Left lobe of liver (tissue), 2 donors: ENCODE measurements at regions not wholly inside any gene's neighbourhood (a gene's known extent, or its start where the extent isn't known, plus 50 kb on each side); places are given as distances from the start of the nearest gene placed in this dataset.
"Not testable (repeated sequence)": the region's sequence is repeated elsewhere in the genome, so short reads cannot be mapped to it uniquely, and the experiment has no call there.

Experiments
- ATAC-seq: fragments of 200-7000 bp; cut with Tn5 transposase; one replicate; pipeline ENCODE4 v1.9.1; 2020; ENCODE audit warnings: mild to moderate bottlenecking, moderate library complexity
- DNase-seq: peaks from one replicate; pipeline ENCODE4 v3.0.0-alpha.2; 2020; ENCODE audit warnings: low spot score
- donor health status: DM: no; HTN: no; CAD: no; lungs with moderate emphysema.
- donor health status: DM: no; HTN: yes; CAD: no.

DNA sequence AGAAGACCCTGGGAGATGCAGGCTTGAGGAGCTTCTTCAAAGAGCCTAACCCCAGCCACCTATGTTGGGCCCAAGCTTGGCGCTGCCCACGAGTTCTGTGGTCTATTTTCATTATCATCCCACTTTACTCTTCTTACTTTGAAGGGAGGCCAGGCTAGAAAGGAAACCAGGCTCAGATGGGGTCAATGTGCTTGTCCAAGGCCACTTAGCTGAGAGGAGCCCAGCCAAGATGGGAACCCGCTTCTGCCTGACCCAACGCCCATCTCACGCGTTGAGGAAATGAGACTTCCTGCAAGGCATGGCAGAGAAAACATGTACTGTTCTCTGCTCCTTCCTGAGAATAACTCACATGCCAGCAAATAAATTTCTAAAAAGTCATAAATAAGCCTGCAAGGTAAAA is 486.3 kb upstream of the PROK2 start:
- ATAC-seq (peak; percentile 21), DNase-seq (no peak)

DNA sequence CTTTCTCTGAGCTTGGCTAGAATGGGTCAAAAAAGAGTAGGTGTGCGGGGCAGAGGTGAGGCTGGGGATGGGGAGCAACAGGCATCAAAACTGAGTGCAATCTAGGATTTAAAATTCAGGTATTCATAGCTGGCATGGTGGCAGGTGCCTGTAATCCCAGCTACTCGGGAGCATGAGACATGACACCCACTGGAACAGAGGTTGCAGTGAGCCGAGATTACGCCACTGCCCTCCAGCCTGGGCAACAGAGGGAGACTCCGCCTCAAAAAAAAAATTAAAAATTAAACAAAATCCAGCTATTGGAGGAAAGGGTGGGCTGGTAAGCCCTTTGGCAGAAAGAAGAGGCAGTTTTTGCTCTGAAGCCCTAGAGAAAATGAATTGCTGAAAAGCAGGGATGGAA is 485.8 kb upstream of the PROK2 start:
- ATAC-seq (peak; percentile 73), DNase-seq (peak; percentile 68)

DNA sequence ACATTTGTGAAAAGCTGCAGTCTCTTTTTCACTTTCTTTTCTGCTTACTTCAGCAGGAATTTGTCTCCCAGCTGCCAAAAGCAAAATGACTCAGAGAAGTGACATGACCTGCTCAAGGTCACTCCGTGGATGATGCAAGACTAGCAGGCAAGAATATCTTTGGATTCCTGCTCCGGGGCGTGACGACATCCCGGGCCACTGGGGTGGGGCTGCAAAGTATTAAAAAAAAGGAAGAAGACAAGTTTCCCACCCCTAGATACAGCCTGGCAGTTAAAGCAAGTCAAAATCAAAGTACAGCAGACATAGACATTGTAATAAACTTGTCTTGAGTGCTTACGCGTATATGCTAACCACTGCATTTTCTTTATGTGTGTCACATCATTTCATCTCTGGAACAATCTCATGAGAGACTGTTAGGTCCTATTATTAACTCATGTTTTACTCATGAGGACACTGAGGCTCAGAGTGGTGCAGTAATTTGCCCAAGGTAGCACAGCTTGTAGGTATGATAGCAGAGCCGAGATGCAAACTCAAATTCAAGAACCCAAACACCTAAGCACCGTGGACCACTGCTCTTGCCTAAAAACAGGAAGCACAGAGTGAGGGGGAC is 485.2 kb upstream of the PROK2 start:
- peak; percentile 76 for ATAC-seq
- DNase-seq: peak; percentile 94

DNA sequence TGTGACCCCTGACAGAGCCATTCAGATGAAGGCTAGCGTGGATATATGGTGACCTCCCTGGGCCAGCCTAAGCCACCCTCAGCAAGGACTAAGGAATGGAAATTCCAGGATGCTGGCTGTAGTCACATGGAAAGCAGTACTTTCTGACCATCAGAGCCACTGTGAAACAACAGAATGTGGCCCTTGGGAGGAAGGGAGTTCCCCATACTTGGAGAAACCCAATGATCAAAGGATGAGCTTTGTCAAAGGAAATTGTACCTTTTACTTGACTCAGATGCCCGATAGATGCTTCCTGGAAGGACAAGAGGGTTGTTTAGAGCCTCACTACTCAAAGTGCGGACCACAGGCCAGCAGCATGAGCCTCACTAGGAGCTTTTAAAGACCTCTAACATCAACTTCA is 484.5 kb upstream of the PROK2 start:
- no peak for DNase-seq
- ATAC-seq: no peak

DNA sequence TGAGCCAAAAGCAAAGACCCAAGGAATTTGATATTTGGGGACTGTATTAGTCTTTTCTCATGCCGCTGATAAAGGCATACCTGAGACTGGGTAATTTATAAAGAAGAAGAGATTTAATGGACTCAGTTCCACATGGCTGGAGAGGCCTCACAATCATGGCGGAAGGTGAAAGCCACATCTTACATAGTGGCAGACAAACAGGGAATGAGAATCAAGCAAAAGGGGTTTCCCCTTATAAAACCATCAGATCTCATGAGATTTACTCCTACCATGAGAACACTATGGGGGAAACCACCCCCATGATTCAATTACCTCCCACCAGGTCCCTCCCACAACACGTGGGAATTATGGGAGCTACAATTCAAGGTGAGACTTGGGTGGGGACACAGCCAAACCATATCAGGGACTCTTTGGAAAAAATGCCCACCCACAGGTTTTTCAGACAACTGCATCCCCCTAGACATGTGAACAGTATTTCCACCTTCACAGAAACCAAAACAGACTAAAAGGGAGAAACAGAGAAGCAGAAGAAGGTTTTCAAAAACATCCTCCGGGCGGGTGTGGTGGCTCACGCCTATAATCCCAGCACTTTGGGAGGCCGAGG is 482.1 kb upstream of the PROK2 start:
- ATAC-seq, DNase-seq: not testable (repeated sequence)

DNA sequence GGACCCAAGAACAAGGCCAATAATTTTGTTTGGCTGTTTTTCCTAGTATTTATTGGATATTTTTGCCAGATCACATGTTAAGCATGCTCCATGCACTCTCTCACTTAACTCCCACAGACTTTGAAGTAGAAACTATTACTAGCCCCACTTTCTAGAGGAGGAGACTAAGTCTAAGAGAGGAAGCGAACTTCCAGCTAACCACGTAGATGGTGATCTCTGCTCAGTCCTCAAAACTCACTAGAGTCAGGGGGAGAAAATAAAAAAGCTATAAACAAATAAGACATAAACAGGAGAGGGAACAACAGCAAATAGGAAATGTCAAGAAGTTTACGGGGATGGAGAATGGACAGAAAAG is 481.0 kb upstream of the PROK2 start:
- no peak for DNase-seq
- ATAC-seq: no peak

DNA sequence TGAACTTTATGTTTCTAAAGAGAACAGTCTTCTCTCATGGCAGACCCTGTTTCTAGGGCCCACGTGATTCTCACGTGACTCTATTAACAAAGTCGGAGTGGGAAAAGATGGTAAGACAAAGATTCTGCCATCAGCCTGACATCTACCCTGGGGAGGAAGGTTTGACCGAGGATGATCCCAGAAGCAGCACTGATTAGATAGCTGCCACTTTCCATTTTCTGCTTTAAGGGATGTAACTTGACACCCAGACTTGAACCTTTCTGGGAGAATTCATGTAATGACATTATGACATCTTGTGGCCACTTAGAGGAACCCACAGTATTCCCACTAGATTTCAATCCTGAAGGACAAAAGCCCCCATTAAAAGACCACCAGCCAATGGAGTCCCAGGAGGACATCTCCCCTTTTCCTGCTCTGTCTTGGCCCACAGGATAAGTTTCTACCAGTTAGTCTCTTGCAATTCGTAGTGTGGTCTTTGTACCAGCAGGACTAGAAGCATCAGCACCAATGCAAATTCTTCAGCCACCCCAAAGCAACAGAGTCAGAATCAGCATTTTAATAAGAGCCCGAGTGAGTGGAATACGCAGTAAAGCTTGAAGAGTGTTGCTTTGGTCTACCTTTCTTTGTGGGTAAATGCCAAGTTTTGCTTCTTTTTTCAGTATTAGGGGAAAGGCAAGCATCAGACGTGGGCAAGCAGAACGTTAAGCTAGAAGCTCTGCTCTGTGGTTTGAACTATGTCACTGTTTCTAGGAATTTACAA is 480.5 kb upstream of the PROK2 start:
- no peak for DNase-seq
- peak; percentile 49 for ATAC-seq

DNA sequence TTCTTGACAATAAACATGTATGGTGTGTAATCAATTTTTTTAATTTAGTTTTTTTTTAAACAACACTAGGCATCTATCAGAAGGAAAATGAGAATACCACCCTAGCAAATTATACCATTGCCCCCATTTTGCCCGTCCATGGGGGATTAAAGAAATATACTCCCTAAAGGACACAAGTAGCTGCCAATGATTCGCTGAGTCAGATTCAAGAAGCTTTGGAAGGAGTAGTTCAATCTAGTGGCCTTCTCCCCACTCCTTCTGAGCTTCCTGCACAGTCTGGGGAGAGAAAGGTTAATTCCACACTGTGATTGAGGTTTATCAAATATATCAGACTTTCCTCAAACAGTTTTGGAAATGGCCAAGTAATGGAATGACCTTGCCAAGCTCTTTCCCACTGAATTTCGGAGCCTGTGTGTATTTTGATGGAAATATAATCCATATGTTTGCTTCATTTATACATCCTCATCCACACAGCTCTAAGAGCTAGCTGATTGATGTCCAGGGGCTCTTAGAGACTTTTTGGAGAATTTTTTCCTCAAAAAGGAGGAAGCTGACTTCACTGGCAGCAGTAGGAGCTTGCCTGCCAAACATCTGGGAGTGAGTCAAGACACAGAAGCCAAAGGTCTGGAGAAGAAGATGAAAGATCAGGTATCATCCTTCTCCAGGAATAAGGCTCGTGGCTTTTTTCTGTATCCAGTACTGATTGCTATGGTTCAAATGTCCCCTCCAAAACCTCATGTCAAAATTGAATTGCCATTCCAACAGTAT is 478.5 kb upstream of the PROK2 start:
- no peak for DNase-seq
- no peak for ATAC-seq

DNA sequence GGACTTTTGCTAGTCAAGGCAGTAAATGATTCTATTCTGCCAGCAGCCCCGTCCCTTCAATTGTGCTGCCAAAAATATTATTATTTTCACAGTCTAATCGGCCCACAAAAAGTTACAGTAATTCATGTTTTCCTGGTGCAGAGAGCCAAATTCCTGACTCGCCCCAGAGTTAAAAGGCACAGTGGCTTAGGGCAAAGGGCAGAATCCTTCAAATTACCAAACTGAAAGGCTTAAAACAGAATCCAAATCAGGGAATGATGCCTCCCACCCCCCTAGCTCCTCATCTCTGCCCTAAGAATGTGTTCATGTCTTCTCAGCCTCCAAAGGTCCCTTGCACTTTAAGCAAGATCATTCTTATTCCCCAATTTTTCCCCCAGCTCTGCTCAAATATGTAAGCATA is 477.8 kb upstream of the PROK2 start:
- DNase-seq (no peak), ATAC-seq (peak; percentile 64)

DNA sequence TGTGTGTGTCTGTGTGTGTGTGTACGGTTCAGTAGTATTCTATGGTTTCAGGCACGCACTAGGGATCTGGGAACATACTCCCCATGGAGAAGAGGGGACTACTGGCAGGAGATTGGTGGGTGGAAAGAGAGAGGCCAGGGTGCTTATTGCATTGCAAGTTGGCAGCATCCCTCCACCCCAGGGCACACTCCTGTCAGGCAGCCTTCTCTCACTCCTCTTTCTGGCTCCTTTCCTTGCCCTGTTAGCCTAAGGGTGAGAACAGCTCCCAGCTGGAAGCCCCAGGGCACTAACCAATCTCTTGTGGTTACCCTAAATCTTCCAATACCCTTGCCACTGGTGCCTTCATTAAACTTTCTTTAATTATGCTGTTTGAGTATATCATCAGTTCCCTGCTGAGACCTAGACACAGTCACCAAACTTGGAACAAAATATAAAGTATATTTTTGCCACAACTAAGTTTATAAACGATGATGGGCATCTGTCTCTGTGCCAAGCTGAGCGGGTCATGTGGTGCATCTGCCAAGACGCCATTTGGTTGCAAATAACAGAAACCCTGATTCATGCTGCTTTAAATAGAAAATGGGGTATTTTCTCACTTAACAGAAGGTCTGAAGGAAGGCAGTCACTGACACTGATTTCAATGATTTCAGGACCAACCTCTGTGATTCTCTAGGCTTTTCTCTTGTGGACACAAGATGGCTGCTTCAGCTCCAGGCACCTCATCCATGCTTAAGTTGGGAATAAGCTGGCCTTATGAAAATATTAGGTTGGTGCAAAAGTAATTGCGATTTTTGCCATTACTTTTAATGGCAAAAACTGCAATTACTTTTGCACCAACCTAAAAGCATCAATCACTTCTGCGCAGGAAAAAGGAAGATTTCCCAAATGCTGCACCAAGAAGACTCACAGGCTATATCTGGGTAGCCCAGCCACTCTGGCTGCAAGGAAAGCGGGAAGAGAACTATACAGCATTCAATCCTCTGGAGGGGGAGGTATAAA is 476.9 kb upstream of the PROK2 start:
- ATAC-seq (no peak), DNase-seq (no peak)

DNA sequence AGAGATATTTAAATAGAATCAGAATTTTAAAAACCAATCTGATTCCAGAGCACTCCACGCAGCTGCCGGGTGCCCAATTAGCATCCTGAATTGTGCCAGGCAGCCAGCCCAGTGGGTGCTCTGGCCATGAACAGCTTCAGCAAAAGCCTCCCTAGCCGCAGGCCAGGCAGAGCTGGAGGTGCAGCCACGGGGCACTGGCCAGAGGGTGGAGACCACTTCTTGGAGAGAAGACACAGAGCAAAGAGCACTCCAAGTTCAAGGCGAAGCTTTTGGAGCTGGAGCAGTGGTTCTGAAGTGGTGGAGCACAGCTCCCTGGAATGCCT is 475.6 kb upstream of the PROK2 start:
- ATAC-seq: no peak
- no peak for DNase-seq

DNA sequence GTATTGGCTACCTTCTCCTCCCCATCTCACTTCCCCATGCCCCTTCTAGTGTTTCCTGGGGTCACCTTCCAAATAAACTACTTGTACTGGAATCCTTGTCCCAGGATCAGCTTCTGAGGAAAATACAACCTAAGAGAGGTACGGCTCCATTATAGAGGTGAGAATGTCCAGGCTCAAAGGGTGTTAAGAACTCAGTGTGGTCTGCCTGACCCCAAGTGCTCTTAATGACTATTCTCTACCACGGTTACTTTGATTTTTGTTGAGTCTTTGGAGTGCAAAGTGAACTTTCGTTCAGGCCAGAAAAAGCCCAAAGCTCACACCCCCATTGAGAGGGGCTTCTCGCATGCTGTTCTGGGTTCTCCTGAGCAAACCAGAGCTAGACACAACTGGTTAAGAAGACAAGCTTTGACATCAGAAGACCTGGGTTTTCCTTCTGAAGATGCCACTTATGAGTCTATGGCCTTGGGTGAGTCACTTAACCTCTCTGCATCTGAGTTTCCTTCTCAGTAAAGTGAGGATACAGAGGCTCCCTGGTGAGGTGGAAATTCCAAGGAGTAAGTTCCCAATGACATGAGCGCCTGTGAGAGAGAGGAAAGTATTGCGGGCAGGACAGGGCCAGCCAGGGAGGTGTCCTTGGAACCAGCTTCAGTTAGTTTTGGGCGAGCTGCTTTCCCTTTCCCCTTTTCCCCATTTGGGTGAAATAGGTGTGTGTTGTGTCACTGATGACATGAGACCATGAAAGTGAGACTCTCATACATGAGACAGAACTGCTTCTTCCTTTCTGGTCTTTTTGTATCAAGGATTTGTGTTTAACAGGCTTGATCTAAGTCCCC is 475.0 kb upstream of the PROK2 start:
- DNase-seq (no peak), ATAC-seq (no peak)

DNA sequence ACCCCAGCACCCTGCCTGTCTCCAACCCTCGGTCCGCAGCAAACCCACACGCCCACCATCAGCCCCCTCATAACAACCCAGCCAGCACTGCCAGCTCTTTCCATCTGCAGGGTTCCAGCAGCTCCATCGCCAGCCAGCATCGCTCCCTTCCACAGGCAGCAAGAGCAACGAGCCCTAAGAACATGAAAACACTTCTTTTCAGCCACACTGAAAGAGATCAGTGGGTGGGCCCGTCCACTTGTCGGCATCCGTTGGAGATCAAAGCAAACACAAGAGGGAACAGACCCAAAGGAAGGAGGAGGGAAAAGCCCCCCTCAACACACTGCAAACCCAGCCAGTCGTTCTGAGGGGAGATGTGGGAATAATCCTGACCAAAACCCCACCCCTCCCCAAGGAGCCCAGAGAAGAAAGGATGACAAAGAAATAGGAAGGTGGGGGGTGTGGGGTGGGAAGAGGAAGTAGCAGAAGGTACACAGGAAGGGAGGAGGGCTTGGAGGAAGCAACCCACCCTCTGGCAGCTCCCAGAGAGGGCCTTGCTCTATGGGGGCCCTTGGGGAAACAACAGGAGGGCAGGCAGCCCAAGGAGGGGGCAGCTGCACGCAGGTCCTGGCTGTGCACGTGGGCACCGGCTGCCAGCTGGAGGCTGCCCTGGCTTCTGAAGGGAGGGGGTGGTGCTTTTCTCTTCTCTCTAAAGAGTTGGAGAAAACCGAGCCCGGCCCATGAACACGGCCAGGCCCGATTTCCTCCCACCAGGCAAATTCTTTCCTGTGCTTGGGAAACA is 473.6 kb upstream of the PROK2 start:
- ATAC-seq (no peak), DNase-seq (no peak)

DNA sequence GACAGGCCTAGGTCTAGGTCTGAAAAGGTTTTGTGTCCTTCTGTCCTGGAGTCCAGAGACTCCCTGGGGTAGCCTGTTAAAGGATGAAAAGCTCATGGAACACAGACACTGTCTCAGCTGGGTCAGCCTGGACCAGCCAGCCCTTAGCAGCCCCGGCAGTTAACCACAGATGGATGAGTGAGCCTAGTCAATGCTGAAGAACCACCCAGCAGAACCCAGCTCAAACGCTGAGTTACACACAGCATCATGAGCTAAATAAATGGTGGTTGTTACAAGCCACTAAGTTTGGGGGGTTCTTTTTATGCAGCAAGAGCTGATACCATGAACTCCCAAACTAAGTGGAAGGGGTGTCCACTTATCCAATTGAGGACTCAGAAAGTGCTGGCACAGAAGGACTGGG is 472.8 kb upstream of the PROK2 start:
- ATAC-seq: no peak

DNA sequence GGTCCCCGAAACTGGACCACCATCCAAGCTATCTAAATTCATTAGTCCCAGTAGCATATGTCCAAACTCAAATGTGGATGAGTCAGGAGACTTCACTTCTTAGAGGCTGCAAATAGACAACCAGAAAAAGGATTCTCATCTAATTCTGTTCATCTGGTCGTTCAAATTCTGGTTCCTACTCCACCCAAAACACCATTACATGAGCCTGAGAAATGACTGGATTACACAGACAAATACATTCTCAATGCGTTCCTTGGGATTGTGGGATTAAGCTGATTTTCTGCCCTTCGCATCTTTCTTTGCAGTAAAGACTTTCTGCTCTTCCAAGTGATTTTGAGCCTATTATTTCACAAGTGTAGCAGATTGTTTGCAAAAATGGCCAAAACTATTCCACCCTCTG is 472.3 kb upstream of the PROK2 start:
- ATAC-seq (no peak), DNase-seq (no peak)

More for the DNA sequence above, 472.8 kb upstream of the PROK2 start:
- no peak for DNase-seq

DNA sequence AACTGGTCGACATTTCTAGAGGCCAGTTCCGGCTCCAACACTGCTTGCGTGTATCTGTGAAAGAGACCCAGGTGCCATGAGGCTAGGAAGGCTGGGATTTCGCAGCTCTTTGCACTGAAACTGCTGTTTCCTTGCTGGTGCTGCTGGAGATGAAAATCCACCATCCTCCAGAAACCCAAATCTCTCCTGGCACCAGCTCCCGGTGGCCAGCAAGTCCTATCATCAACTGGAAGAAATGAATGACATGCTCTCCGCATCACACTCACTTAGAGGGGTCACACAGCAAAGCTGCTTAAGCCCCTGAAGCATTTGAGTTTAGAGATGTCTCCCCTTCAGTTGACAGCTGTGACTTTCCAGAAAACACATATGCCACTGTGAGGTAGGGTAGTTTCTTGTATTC is 471.8 kb upstream of the PROK2 start:
- DNase-seq (no peak), ATAC-seq (no peak)

DNA sequence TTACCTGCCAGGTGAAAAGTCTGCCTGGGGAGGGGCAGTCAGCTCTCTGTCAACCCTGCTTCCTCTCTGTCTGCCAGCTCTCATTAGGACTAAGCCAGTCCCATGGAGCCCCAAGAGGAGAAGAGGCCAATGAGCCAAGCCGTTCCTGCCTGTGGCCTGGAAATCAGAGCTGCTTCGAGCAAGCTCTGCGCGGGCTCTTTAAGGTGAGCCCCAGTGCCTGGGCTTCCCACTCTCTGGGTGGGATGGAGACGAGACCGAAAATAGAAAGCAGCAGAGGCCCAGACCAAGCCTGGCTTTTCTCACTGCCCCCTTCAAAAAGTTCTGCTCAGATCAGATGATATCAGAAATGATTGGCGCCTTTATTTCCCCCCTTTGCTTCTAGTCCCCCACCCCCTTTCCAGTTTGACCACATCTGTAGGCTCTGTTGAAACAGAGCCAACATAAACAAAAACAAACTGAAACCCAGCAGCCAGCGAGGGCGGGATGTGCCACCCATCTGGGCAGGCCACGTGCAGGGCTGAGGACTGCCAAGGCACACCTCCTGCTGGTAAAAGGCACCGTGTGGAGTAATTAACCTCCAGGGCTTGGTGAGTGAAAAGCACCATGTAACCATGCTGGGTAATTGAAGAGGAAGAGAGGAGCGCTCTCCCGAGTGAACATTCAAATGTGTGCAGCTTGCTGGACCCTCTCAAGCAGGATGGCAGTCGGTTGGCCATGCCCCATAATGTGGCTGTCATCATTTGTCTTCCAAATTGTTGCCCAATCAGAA is 471.0 kb upstream of the PROK2 start:
- peak; percentile 93 for ATAC-seq
- peak; percentile 79 for DNase-seq

DNA sequence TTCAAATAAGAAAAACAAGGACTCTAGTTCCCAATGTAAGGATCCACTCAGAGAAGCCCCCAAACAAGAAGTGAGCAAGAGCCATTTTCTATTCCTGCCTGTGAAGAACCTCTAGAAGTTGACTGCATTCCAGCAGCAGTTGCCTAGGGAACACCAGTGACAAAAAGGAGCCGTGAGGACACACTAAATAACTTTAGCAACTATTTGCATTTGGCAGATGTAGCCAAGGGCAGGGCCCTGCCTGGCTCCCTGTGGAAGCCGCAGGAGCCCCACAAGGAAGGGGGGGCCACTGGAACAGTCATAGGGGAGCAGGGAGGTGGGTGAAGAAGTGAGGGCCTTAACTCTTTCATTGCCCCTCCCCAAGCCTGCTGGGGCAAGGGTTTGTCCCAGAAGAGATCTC is 470.2 kb upstream of the PROK2 start:
- ATAC-seq (peak; percentile 57), DNase-seq (peak; percentile 46)
